GM13977 (cell line): ENCODE measurements at regions not wholly inside any gene's neighbourhood (a gene's known extent, or its start where the extent isn't known, plus 50 kb on each side); places are given as distances from the start of the nearest gene placed in this dataset.

Source experiments
- DNase-seq: peaks from one replicate; pipeline ENCODE4 v3.0.0; 2012; ENCODE audit warnings: low spot score
- CTCF ChIP-seq: IDR thresholded peaks from 2 replicates; pipeline ENCODE4 v1.5.1; 2012; ENCODE audit warnings: mild to moderate bottlenecking, control low read depth; ENCODE audit not compliant: insufficient read depth; ENCODE audit errors: extremely low read depth, missing control alignments
- in situ Hi-C: fragments of 300-500 bp; cut with MboI; formaldehyde crosslinking; loops from one replicate; pipeline ENCODE4 v1.12.0; 2022; ENCODE audit warnings: low sequenced_read_pairs, low pct_unique_long_range_greater_than_20kb, mixed read lengths, inconsistent platforms; ENCODE audit not compliant: unreplicated experiment

GRCh38 chr2:176454893-176455815, 185.9 kb downstream of the MTX2 start:
- DNase-seq = peak; percentile 59
- TF ChIP-seq CTCF = peak; percentile 81
- in situ Hi-C loops = loop anchor here (10.0 kb wide), 1 partner anchor 310 kb away; no protein-coding TSS in a partner anchor

- in situ Hi-C loops = loop anchor here (10.0 kb wide), 1 partner anchor 311 kb away; no protein-coding TSS in a partner anchor
- TF ChIP-seq CTCF = no peak
- no peak for DNase-seq
Observed at GRCh38 chr2:176455816-176456291, 186.6 kb downstream of the MTX2 start.

GRCh38 chr2:176457481-176457880, 188.2 kb downstream of the MTX2 start:
- no peak for TF ChIP-seq CTCF
- in situ Hi-C loops = loop anchor here (10.0 kb wide), 1 partner anchor 313 kb away; no protein-coding TSS in a partner anchor
- no peak for DNase-seq

- in situ Hi-C loops = no loop called here
- TF ChIP-seq CTCF = no peak
- DNase-seq = no peak
Observed at GRCh38 chr2:176461098-176461808, 192.0 kb downstream of the MTX2 start.

GRCh38 chr2:176461809-176462670, 192.8 kb downstream of the MTX2 start:
- no peak for TF ChIP-seq CTCF
- in situ Hi-C loops = no loop called here
- no peak for DNase-seq

- TF ChIP-seq CTCF = no peak
- DNase-seq = no peak
Observed at GRCh38 chr2:176463546-176463945, 194.3 kb downstream of the MTX2 start.

More at GRCh38 chr2:176463546-176463945, 194.3 kb downstream of the MTX2 start:
- in situ Hi-C loops = no loop called here
